PC-9 (cell line): ENCODE measurements at regions not wholly inside any gene's neighbourhood (a gene's known extent, or its start where the extent isn't known, plus 50 kb on each side); places are given as distances from the start of the nearest gene placed in this dataset.

Experiments used
- BruUV-seq: library from RNA; stranded (reverse); fragments of 400-500 nt; replicated peaks from 2 replicates; lab custom pipeline; 2021; lab: Mats Ljungman, UMichigan
- CTCF ChIA-PET: fragments of 300-600 bp; sonication (Branson Sonifier 250); formaldehyde crosslinking; loops from one replicate; lab custom pipeline; 2022; ENCODE audit warnings: antibody characterized with exemption; lab: Charles Lee
- POLR2A ChIA-PET: fragments of 300-600 bp; sonication (Branson Sonifier 250); formaldehyde crosslinking; loops from one replicate; lab custom pipeline; 2022; ENCODE audit warnings: antibody characterized with exemption; ENCODE audit not compliant: unreplicated experiment; lab: Charles Lee
- DNase-seq, 2 experiments: peaks; one replicate each; pipeline versions ENCODE4 v3.0.0 to v3.0.0-alpha.2; 2015 to 2022; ENCODE audit warnings: mixed read lengths in 1 of 2
- H2AFZ ChIP-seq: fragments of 200-600 bp; sonication (generic); 2 replicates; pipeline ENCODE4 v1.8.1; 2017; ENCODE audit warnings: antibody characterized with exemption
- H3F3A ChIP-seq: fragments of 200-600 bp; sonication (generic); 2 replicates; pipeline ENCODE4 v1.8.1; 2017; ENCODE audit warnings: antibody characterized with exemption, mild to moderate bottlenecking, low read depth; ENCODE audit not compliant: insufficient read depth
- H3K27ac ChIP-seq: fragments of 200-600 bp; sonication (generic); 2 replicates; pipeline ENCODE4 v1.6.1; 2016; ENCODE audit warnings: mixed run types
- H3K27me3 ChIP-seq: fragments of 200-600 bp; sonication (generic); 2 replicates; pipeline ENCODE4 v1.6.1; 2016; ENCODE audit warnings: low read depth, mixed run types; ENCODE audit not compliant: insufficient read depth
- H3K36me3 ChIP-seq: fragments of 200-600 bp; sonication (generic); 2 replicates; pipeline ENCODE4 v1.6.1; 2016; ENCODE audit warnings: low read depth, mixed run types
- H3K4me1 ChIP-seq: fragments of 200-600 bp; sonication (generic); replicated peaks from 2 replicates; pipeline ENCODE4 v1.6.1; 2016; ENCODE audit warnings: mixed run types; ENCODE audit not compliant: insufficient read depth
- H3K4me2 ChIP-seq: fragments of 200-600 bp; sonication (generic); 2 replicates; pipeline ENCODE4 v1.6.1; 2017; ENCODE audit warnings: mixed run types
- H3K4me3 ChIP-seq: fragments of 200-600 bp; sonication (generic); 2 replicates; pipeline ENCODE4 v1.6.1; 2016; ENCODE audit warnings: mixed run types
- H3K79me2 ChIP-seq: fragments of 200-600 bp; sonication (generic); 2 replicates; pipeline ENCODE4 v1.6.1; 2017; ENCODE audit warnings: low read depth, mixed run types
- H3K9me2 ChIP-seq: fragments of 200-600 bp; sonication (generic); 2 replicates; pipeline ENCODE4 v1.8.1; 2017; ENCODE audit warnings: mild to moderate bottlenecking; ENCODE audit not compliant: insufficient read depth
- H3K9me3 ChIP-seq: fragments of 200-600 bp; sonication (generic); 2 replicates; pipeline ENCODE4 v1.8.1; 2016; ENCODE audit warnings: low read depth; ENCODE audit not compliant: insufficient read depth
- H4K20me1 ChIP-seq: fragments of 200-600 bp; sonication (generic); 2 replicates; pipeline ENCODE4 v1.8.1; 2017; ENCODE audit not compliant: insufficient read depth
- EZH2 ChIP-seq: fragments of 200-600 bp; sonication (generic); IDR thresholded peaks from 2 replicates; pipeline ENCODE4 v1.8.0; 2017; ENCODE audit warnings: antibody characterized with exemption, low read depth
- intact Hi-C: fragments of 100-400 bp; cut with micrococcal nuclease; formaldehyde crosslinking; loops from one replicate; pipeline ENCODE4 v1.10.0; 2022; ENCODE audit not compliant: unreplicated experiment
- TF ChIP-seq, protein P1 (sequence below): fragments of 200-600 bp; sonication (generic); conservative IDR thresholded peaks from 2 replicates; pipeline ENCODE4 v1.6.1; 2017; ENCODE audit warnings: mixed run types, antibody characterized with exemption, mild to moderate bottlenecking, moderate library complexity

DNA sequence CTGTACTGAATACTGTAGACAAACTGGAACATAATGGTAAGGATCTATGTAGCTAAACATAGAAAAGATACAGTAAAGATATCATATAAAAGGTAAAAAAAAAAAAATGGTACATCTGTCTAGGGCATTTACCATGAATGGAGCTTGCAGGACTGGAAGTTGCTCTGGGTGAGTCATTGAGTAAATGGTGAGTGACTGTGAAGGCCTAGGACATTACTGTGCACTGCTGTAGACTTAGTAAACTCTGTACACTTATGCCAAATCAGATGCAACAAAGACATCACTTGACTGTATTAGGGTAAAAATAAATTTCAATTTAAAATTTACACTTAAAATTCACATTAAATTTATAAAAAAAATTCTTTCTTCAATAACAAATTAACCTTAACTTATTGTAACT, 281.3 kb upstream of the LMCD1 start:
- H3K36me3 ChIP-seq: no peaks in the 10 kb centered on the region
- H3K4me3 ChIP-seq: no peak overlapping the region
- TF ChIP-seq, protein P1, sequence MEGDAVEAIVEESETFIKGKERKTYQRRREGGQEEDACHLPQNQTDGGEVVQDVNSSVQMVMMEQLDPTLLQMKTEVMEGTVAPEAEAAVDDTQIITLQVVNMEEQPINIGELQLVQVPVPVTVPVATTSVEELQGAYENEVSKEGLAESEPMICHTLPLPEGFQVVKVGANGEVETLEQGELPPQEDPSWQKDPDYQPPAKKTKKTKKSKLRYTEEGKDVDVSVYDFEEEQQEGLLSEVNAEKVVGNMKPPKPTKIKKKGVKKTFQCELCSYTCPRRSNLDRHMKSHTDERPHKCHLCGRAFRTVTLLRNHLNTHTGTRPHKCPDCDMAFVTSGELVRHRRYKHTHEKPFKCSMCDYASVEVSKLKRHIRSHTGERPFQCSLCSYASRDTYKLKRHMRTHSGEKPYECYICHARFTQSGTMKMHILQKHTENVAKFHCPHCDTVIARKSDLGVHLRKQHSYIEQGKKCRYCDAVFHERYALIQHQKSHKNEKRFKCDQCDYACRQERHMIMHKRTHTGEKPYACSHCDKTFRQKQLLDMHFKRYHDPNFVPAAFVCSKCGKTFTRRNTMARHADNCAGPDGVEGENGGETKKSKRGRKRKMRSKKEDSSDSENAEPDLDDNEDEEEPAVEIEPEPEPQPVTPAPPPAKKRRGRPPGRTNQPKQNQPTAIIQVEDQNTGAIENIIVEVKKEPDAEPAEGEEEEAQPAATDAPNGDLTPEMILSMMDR: no peak
- TF ChIP-seq EZH2: no peak
- H2AFZ ChIP-seq: no peak overlapping the region
- intact Hi-C loops: no loop called here
- BruUV-seq: no TSS peak
- H3K9me2 ChIP-seq: no peaks in the 10 kb centered on the region
- H3K79me2 ChIP-seq: no peaks in the 10 kb centered on the region
- H3F3A ChIP-seq: no peaks in the 10 kb centered on the region
- ChIA-PET CTCF (no interaction called here), POLR2A (no interaction called here)
- no peaks in the 10 kb centered on the region for H4K20me1 ChIP-seq
- H3K4me1 ChIP-seq: no peaks in the 10 kb centered on the region
- H3K27me3 ChIP-seq: no peaks in the 10 kb centered on the region
- no peak overlapping the region for H3K27ac ChIP-seq
- DNase-seq: no peak
- H3K9me3 ChIP-seq: no peaks in the 10 kb centered on the region
- H3K4me2 ChIP-seq: no peak overlapping the region

DNA sequence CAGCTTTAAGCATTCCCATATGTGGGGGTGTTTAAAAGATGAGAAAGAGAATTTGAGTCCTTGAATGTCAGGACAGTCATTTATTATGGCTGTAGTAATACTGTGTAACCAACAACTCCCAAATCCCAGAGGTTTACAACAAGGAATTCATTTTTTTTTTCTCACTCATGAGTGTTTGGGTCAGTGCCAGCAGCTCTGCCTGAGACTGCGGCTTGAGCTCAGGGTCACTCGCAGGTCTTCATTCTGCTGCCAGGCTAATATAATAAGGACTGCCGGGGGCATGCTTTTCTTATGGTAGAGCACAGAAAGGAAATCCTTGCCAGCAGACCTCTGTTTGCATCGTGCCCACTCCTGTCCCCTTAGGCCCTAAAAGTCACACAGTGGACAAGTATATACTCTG, 277.9 kb upstream of the LMCD1 start:
- CTCF ChIA-PET: no interaction called here
- no peaks in the 10 kb centered on the region for H3K36me3 ChIP-seq

DNA sequence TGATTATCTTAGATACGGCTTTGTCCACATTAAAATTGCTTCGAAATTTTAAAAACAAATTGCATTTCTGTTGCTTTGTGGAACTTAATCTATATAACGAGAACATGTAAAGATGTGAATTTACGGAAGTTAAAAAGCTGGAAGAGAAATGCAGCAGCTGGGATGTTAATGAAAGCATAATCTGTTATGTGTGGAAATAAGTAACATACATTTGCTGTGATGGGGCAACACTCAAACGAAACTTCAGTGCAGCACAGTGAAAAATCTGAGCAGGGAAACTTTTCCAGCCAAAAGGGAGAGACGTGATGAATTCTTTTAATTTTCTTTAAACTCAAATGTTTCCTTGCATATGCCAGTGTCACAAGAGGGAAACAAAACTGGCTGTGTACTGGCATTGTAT, 276.7 kb upstream of the LMCD1 start:
- Histone ChIP-seq H3K36me3 (no peaks in the 10 kb centered on the region), H3K79me2 (no peaks in the 10 kb centered on the region), H3K9me2 (no peaks in the 10 kb centered on the region), H2AFZ (no peak overlapping the region), H3K4me2 (no peak overlapping the region), H3K27me3 (no peaks in the 10 kb centered on the region), H3F3A (no peaks in the 10 kb centered on the region), H3K27ac (no peak overlapping the region), H3K9me3 (no peaks in the 10 kb centered on the region), H4K20me1 (no peaks in the 10 kb centered on the region), H3K4me3 (no peak overlapping the region), H3K4me1 (no peaks in the 10 kb centered on the region)
- no TSS peak for BruUV-seq
- intact Hi-C loops: no loop called here
- ChIA-PET POLR2A (no interaction called here), CTCF (no interaction called here)
- DNase-seq: no peak
- TF ChIP-seq, protein P1: no peak
- no peak for TF ChIP-seq EZH2

More for the DNA sequence above, 277.9 kb upstream of the LMCD1 start:
- H2AFZ ChIP-seq: no peak overlapping the region
- no peaks in the 10 kb centered on the region for H3K9me2 ChIP-seq
- no peaks in the 10 kb centered on the region for H3K79me2 ChIP-seq
- H3K4me1 ChIP-seq: no peaks in the 10 kb centered on the region
- no peak for DNase-seq
- no peaks in the 10 kb centered on the region for H3F3A ChIP-seq
- H3K27ac ChIP-seq: no peak overlapping the region
- no peaks in the 10 kb centered on the region for H3K9me3 ChIP-seq
- BruUV-seq: no TSS peak
- no peak overlapping the region for H3K4me2 ChIP-seq
- no peak overlapping the region for H3K4me3 ChIP-seq
- intact Hi-C loops: no loop called here
- POLR2A ChIA-PET: interaction anchor here (0.6 kb wide), 1 partner anchor 511 kb away, joined by 7 read pairs; no protein-coding TSS in a partner anchor
- no peaks in the 10 kb centered on the region for H3K27me3 ChIP-seq
- TF ChIP-seq, protein P1: no peak
- no peak for TF ChIP-seq EZH2
- no peaks in the 10 kb centered on the region for H4K20me1 ChIP-seq
